Uterus (tissue), 2 donors: ENCODE measurements at regions not wholly inside any gene's neighbourhood (a gene's known extent, or its start where the extent isn't known, plus 50 kb on each side); places are given as distances from the start of the nearest gene placed in this dataset.

ENCODE experiments used
- POLR2A ChIP-seq, 2 donors: fragments of 450-650 bp; IDR thresholded peaks; one replicate each; pipeline ENCODE4 v1.6.1; 2016; ENCODE audit warnings: antibody characterized with exemption in 2 of 2, mild to moderate bottlenecking in 1 of 2, moderate library complexity in 1 of 2
- TF ChIP-seq, protein P1 (sequence below), 4 experiments: fragments of 200-600 bp in 2 of 4; fragments of 450-650 bp in 2 of 4; sonication (generic) in 2 of 4; IDR thresholded peaks; one replicate each; pipeline ENCODE4 v1.5.1; 2016 to 2019; ENCODE audit warnings: antibody characterized with exemption in 4 of 4, mild to moderate bottlenecking in 2 of 4, moderate library complexity in 1 of 4

GRCh38 chr2:21746499-21746898 is 622.7 kb downstream of the TDRD15 start:
- TF ChIP-seq POLR2A (IDR thresholded peaks at IDR 0.05) = no peak
- TF ChIP-seq, protein P1, sequence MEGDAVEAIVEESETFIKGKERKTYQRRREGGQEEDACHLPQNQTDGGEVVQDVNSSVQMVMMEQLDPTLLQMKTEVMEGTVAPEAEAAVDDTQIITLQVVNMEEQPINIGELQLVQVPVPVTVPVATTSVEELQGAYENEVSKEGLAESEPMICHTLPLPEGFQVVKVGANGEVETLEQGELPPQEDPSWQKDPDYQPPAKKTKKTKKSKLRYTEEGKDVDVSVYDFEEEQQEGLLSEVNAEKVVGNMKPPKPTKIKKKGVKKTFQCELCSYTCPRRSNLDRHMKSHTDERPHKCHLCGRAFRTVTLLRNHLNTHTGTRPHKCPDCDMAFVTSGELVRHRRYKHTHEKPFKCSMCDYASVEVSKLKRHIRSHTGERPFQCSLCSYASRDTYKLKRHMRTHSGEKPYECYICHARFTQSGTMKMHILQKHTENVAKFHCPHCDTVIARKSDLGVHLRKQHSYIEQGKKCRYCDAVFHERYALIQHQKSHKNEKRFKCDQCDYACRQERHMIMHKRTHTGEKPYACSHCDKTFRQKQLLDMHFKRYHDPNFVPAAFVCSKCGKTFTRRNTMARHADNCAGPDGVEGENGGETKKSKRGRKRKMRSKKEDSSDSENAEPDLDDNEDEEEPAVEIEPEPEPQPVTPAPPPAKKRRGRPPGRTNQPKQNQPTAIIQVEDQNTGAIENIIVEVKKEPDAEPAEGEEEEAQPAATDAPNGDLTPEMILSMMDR (IDR thresholded peaks at IDR 0.05) = no peak
